ENCODE measurements at regions not wholly inside any gene's neighbourhood (a gene's known extent, or its start where the extent isn't known, plus 50 kb on each side); places are given as distances from the start of the nearest gene placed in this dataset.
"Not testable (repeated sequence)": the region's sequence is repeated elsewhere in the genome, so short reads cannot be mapped to it uniquely, and the experiment has no call there.

DNA sequence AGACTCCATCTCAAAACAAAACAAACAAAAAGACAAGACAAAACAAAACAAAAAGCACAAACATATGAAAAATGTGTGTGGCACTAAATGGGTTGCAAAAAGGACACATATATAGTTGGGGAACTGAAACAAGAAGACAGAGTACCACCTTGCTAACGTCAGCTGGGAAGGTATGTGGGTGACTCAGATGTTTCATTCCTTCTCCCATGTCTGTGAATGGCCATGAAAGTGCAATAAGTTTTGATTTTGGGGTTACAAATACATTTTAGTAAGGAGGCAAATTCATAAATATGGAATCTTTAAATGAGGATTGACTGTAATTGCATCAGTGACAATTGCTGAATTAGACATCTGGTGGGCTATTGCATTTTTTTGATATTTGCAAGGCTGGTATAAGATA lies 81.6 kb upstream of the KLF4 start:
- DNase-seq, result no peak

DNA sequence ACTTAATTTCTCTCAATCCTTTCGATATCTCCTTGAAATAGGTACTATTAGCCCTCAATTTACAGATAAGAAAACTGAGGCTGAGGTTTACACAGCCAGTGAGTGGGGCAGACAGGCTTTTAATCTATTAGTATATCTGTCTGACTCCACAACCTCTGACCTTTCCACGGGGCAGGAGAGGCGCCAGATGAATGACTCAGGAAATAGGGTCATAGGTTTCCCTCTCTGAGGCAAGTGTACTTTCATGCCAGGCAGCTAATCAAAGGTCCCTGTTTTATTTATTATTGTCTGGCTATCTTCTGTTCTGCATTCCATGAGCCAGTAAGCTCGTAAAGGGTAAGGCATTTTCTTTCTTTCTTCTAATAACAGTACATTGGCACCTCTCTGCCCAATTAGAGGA lies 79.6 kb upstream of the KLF4 start:
- no peak for DNase-seq

DNA sequence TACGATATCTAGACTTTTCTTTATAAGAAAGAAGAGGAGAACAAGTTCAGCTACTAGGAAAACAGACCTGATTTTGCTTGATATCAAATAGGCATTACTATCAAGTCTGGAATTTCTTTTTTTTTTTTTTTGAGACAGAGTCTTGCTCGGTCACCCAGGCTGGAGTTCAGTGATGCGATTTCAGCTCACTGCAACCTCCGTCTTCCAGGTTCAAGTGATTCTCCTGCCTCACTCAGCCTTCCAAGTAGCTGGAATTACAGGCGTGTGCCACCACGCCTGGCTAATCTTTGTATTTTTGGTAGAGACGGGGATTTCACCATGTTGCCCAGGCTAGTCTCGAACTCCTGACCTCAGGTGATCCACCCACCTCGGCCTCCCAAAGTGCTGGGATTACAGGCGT lies 78.8 kb upstream of the KLF4 start:
- not testable (repeated sequence) for DNase-seq

DNA sequence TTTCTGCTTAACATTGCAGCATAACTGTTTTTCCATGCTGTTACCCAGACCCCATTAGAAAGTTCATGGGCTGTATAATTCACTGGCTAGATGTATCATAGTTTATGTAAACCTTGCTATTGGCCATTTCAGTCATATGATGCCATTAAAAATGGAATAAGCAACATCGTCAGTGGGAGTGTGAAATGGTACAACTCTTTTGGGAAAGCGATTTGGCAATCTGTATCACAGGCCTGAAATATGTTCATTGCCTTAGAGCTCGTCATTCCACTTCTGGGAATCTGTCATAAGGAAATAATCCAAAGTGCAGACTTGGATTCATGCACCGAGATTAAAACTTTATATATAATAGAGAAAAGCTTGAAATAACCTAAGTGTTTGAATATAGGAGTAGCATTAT lies 77.9 kb upstream of the KLF4 start:
- no peak for DNase-seq

DNA sequence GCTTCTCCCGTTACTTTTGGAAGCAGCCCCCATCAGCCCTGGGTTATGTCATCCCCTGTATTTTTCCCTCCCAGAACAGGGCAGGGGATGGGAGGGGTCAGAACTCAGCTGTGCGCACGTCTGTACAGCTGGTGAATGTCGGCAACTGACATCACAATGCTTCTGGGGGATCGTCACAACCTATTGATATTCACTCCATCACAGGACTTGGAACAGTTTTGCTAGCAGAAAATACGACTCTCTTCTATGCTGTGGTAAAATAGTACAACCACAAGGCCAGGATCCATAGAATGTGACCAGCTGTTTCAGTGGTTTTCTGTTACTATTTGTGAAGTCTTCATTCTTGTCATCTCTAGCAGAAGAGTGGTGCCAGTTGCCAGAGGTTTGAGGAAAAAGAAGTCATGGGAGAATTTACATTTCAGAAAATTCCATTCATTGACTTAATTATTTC lies 77.1 kb upstream of the KLF4 start:
- no peak for DNase-seq

DNA sequence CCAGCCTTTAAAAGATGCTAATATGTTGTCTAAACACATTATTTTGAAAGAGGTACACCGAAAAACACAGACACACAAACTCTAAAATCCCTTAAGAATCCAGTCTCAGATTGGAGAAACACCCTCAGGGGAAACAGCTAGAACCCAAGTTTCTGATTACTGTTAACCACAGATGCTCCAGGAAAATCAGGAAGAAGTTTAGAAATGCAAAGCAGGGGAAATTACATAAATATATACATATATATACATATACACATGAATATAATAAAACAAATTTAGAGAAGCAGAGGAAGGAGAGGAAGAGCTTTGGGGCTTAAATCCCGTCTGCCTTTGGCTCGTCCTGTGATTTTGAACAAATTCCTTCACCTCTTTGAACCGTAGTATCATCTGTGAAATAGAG lies 73.2 kb upstream of the KLF4 start:
- DNase-seq, result no peak

DNA sequence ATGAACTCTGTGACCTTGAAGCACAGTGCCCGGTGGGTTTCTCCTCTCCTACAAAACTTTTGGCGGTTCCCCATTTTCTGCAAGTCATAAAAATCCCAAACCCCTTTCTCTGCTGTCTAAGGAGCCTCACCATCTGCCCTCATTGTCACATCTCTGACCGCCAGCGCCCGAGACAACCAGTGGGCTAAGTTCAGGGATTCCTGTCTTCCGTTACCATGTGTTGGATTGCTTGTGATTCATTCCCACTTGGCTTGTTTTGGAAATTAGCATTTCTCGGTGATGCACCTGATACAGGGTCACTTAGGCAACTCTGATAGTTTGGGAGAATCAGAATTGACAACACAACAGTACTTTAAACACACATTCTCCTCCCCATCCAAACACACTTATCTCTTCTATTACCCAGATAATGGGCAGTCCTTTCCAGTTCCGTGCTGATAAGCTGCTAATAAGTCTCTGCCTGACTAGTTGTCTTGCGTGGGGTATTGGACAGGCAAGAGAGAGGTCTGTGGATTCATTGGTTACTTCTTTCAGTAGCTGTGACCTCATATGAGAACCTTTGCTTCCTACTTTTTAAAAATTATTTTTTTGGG lies 70.0 kb upstream of the KLF4 start:
- DNase-seq, result no peak

DNA sequence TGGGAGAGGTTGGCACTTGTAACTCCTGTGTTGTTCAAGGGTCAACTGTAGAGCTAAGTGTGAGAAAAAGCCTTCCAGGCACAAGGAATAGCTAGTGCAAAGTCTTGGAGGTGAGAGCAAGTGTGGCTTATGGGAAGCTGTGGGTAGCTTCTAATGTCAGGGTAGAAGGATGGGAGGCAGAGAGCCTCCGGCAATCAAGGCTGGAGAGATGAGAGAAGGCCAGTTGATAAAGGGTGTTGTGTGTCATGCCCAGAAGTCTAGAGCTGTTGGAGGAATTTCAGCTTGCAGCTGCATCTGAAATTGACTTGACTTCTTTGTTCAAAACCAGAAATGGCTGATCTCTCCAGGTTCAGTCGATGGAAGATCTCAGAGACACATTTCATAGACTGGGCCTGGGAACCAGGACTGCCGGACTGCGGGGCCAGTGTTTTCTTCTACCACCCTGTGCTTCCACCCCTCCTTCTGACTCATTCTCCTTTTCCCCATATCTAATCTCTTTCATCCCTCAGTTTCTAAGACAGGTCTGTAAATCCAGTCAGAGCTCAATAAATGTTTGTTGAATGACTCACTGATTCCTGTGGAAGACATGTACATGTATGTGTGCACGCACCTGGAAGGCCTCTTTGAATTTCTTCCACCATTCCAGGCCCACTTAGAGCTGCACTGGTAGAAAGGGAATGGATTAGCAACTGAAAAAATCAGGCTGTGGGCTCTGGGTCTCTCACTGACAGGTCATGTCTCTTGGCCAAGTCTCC lies 67.8 kb upstream of the KLF4 start:
- DNase-seq, result no peak

DNA sequence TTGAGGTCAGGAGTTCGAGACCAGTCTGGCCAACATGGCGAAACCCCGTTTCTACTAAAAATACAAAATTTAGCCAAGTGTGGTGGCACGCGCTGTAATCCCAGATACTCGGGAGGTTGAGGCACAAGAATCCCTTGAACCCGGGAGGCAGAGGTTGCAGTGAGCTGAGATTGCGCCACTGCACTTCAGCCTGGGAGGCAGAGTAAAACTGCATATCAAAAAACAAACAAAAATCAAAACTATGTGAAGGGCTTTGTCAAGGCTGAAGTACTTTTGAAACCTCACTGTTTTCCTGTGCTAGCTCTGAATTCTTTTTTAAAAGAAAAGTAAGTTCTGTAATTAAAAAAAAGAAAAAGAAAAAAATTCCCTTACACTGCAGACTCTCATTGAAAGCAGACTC lies 65.1 kb upstream of the KLF4 start:
- DNase-seq, result no peak

DNA sequence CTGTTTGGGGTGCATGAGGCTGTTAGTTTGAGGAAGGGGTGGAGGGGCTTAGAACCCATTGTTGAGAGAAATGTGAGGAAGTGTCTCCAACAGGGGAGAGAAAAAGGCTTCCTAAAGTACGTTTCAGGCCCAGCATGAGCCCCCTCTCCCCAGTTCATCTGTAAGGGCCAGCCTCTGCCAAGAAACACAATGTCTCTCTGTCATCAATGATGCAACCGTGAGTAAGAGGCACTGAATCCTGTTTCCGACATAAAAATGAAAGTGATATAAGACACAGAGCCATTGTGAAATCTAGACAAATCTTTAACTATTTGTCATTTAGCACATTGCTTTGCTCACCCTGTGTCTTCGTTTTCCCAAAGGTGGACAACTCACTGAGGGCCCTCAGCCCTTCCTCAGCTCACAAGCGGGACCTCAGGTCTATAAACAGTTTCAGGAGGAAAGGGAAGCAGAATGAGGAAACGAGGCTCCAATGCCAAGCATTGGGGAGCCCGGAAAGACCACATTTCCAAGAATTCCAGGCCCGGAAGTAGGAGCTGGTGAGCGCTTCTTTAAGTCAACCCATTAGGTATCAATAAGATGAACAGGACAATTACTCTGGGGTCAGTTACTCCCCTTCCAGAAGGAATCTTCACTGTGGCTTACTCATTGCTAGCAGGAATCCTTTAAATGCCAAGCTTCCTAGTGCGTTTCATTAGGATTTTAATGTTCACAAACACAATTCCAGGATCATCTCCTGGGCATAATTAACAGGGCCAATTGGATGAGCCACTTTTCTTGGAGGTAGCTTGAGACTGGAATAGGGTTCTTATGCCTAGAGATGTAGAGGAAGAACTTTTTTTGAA lies 59.0 kb upstream of the KLF4 start:
- DNase-seq, result no peak

DNA sequence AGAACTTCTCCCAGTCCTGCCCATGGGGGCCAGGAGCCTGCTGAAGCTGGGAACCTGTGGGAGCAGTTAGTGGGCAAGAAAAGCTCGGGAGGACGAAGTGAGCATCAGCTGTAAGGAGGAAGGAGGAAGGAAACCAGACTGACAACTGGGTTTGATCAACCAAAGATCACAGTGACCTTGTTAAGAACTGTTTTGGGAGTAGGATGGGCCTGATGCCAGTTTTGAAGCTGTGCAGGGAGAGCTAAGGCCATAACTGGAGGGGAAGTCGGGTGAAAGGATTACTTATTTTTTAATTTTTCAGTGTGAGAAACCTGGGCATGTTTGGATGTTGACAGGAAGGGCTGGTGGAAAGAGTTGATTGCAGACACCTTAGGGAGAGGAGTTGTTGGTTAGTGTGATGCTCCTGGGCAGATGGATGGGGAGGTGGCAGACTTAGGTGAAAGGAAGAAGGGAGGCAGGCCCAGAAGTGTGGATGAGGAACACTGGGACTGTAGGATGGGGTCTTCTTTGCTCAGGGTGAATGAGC lies 58.3 kb upstream of the KLF4 start:
- DNase-seq, result no peak

DNA sequence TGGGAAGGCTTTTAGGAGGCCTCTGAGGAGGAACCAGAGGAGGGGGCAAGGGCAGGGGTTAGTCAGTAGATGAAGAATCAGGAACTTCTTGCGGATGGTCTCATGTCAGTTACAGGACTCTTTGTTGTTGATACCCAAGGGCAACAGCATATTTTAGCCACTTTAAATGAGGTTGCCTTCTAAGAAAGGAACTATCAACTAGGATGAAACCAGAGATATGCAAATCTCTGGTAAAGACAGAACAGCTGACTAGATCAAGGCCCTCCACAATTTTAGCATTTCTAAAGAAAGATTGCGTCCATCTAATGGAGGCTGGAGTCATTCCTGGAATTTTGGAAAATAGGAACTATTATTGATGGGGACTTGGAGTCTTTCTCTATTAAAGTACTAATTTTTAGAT lies 57.7 kb upstream of the KLF4 start:
- no peak for DNase-seq

DNA sequence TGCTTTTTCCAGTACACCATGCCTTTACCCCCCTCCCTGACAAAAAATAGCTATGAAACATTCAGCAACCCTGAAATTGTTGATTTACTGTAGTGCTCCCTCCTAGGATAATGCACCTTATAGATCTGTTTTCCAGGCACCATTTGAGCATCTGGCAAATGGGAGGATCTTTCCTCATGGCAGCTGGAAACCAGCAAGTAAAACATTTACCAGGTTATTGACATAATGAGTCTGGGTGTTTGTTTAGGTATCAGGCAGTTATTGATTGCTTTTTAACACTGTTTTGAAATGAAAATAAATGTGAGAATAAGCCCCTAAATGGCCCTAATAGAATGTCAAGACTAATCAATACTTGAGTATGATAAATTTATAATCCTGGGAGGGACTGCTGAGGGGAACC lies 57.3 kb upstream of the KLF4 start:
- DNase-seq, result no peak

DNA sequence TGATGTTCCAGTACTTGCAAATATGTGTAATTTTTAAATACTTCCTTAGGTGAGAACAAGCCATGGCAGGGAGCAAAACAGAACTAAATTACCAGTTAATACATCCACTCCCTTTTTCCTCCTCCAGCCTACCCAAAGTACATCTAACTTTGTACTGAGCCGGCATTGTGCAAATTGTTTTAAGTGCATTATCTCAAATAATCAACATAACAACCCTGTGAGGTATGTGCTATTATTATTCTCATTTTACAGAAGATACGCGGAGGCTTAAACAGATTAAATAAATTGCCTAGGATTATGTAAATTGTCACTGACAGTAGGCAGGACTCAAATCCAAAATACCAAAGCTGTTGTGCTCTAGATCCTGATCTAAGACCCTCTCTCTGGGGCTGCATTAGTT lies 55.5 kb upstream of the KLF4 start:
- no peak for DNase-seq

DNA sequence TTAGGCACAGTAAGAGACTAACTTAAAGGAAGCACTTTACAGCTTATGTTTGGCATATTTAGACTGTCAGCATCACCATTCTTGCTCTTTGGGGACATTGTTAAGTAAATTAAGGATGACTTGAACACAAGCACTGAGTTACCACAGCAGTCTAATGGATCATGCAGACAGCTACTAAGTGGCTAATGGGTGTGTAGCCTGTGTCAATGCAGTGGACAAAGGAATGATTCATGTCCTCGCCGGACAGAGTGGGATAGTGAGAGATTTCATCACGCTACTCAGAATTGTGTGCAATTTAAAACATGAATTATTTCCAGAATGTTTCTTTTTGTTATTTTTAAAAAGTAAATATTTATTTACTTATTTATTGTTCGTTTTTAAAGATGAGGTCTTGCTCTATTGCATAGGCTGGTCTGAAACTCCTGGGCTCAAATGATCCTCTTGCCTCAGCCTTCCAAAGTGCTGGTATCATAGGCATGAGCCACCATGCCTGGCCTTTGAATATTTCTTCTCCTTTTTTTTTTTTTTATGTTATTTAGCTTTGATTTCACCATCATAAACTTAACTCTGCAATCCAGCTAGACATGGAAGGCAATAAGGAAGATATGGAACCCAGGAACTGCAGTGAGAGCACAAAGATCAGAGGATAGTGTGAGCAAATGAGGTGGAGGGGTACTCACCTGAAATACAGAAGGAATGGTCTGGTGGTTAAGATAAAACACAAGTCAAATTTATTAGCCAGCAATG lies 53.0 kb upstream of the KLF4 start:
- no peak for DNase-seq

DNA sequence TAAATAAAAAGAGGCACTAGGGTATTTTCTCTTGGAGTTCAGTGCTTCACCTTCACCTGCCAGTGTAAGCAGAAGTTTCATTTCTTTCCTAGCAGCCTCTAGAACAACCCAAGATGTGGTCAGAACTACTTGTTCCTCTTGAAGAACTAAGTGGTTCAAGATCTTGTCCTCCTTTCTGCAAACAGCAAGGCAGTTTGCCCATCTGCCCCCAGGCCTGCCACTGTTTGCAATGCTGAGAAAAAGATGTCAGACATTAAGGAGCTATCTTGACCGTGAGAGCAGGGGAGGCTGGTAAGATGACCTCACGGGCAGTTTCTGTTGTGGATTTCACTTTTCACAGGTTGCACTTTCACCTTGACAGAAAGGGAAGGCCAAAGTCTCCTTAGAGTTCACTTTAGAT lies 52.0 kb upstream of the KLF4 start:
- DNase-seq, result no peak

DNA sequence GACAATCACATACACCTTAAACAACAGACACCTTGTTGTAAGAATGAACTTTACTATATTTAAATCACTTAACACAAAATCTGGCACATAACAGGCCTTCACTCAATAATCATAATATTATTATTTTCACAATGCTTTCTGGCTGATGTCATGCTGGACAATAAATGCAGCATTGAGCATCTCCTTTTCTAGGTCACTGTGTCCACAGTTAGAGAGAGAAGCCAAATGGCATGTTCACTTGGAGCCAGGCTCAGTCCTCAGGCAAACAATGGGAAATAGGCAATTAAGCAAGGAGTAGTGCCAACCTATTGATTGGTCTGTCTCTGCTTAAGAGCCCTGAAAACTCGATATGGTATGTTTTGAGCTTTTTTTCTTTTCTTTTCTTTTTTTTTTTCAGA lies 50.6 kb upstream of the KLF4 start:
- DNase-seq, result no peak

DNA sequence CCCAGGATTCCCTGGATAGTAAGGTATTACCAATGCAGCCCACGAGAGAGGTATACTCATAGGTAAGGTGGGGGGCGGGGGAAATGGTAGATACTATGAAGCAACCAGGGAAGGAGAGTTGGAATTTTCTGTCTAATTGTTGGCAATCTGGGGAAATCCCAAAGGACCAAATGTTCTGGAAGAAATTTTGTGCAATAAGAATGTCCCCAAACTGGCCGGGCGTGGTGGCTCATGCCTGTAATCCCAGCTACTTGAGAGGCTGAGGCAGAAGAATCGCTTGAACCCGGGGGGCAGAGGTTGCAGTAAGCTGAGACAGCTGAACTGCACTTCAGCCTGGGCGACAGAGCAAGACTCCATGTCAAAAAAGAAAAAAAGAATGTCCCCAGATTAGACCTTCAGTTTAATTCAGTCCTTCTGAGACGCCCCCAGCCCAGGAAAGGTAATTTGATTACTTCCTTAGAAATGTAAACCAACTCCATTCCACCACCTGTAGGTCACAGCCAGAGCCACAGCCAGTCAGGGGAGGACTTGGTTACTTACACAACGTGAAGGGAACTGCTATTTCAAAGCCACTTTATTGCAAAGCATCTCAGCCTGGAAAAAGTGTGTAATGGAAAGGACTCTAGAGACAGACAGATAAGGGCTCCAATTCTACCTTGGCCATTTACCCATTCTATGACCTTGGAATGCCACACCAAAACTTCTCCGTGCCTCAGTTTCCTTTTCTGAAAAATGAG lies 50.0 kb upstream of the KLF4 start:
- DNase-seq, result no peak
